ENCODE measurements at regions not wholly inside any gene's neighbourhood (a gene's known extent, or its start where the extent isn't known, plus 50 kb on each side); places are given as distances from the start of the nearest gene placed in this dataset.

DNA sequence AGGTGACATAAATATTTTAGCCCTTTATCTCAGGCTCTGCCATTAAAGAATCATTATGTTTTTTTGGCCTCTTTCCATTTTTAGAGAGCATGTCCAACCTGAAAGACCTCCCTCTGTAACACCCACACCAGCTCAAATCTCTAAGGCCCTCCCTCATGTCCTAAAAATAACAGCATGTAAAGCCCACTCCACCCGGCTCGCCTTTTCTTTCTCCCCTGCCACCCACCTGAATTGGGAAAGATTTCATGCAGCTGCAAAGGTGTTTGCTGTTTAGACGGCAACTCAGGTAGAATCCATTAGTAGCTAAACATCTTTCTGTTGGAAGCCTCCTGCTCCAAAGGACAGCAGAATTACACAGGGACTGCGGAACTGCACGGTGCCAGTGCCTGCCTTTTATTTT lies 79.9 kb downstream of the DMRTA2 start:
- ATAC-seq (no peak), FAIRE-seq (no peak), DNase-seq (ENCODE audit: low spot score) (no peak)
- H4K20me1 ChIP-seq (ENCODE audit: insufficient read depth, low read length) = no peaks in the 10 kb centered on the region
- intact Hi-C loops (cut with micrococcal nuclease; ENCODE audit: unreplicated experiment) (no loop called here), in situ Hi-C loops (cut with HindIII; ENCODE audit: extremely low pct_ligation_motif_present, low pct_unique_long_range_greater_than_20kb) (loop anchor here (10.0 to 25.0 kb wide), 3 partner anchors 1431 to 1781 kb away; no protein-coding TSS in a partner anchor)
- no peak overlapping the region for H2AFZ ChIP-seq (ENCODE audit: low read length)
- no peak overlapping the region for H3K9ac ChIP-seq (ENCODE audit: insufficient read depth, low read depth, low read length)
- no peaks in the 10 kb centered on the region for H3K9me3 ChIP-seq (ENCODE audit: low read length)
- CTCF ChIA-PET (ENCODE audit: low intra/inter-chr PET ratio, low total read pairs) = no interaction called here
- H3K79me2 ChIP-seq (ENCODE audit: insufficient read depth, low read length) = no peaks in the 10 kb centered on the region
- BruUV-seq (replicated peaks) = no TSS peak
- peaks cover 0 to 5% of the 10 kb centered on the region in 2 experiments; a peak in 1 of 5 replicates for H3K27me3 ChIP-seq (ENCODE audit: control insufficient read depth in 1 of 2, insufficient read depth in 2 of 2, low read length in 2 of 2)
- TF ChIP-seq ZNF256 (CRISPR knock-in tag; conservative IDR thresholded peaks at IDR 0.05) = no peak
- TF ChIP-seq, protein P1, sequence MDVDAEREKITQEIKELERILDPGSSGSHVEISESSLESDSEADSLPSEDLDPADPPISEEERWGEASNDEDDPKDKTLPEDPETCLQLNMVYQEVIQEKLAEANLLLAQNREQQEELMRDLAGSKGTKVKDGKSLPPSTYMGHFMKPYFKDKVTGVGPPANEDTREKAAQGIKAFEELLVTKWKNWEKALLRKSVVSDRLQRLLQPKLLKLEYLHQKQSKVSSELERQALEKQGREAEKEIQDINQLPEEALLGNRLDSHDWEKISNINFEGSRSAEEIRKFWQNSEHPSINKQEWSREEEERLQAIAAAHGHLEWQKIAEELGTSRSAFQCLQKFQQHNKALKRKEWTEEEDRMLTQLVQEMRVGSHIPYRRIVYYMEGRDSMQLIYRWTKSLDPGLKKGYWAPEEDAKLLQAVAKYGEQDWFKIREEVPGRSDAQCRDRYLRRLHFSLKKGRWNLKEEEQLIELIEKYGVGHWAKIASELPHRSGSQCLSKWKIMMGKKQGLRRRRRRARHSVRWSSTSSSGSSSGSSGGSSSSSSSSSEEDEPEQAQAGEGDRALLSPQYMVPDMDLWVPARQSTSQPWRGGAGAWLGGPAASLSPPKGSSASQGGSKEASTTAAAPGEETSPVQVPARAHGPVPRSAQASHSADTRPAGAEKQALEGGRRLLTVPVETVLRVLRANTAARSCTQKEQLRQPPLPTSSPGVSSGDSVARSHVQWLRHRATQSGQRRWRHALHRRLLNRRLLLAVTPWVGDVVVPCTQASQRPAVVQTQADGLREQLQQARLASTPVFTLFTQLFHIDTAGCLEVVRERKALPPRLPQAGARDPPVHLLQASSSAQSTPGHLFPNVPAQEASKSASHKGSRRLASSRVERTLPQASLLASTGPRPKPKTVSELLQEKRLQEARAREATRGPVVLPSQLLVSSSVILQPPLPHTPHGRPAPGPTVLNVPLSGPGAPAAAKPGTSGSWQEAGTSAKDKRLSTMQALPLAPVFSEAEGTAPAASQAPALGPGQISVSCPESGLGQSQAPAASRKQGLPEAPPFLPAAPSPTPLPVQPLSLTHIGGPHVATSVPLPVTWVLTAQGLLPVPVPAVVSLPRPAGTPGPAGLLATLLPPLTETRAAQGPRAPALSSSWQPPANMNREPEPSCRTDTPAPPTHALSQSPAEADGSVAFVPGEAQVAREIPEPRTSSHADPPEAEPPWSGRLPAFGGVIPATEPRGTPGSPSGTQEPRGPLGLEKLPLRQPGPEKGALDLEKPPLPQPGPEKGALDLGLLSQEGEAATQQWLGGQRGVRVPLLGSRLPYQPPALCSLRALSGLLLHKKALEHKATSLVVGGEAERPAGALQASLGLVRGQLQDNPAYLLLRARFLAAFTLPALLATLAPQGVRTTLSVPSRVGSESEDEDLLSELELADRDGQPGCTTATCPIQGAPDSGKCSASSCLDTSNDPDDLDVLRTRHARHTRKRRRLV (CRISPR knock-in tag; IDR thresholded peaks at IDR 0.05) = no peak
- TF ChIP-seq, protein P2, sequence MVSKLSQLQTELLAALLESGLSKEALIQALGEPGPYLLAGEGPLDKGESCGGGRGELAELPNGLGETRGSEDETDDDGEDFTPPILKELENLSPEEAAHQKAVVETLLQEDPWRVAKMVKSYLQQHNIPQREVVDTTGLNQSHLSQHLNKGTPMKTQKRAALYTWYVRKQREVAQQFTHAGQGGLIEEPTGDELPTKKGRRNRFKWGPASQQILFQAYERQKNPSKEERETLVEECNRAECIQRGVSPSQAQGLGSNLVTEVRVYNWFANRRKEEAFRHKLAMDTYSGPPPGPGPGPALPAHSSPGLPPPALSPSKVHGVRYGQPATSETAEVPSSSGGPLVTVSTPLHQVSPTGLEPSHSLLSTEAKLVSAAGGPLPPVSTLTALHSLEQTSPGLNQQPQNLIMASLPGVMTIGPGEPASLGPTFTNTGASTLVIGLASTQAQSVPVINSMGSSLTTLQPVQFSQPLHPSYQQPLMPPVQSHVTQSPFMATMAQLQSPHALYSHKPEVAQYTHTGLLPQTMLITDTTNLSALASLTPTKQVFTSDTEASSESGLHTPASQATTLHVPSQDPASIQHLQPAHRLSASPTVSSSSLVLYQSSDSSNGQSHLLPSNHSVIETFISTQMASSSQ (IDR thresholded peaks at IDR 0.05; ENCODE audit: low read depth) = no peak
- TF ChIP-seq, protein P2 (CRISPR knock-in tag; IDR thresholded peaks at IDR 0.05; ENCODE audit: borderline replicate concordance) = no peak
- WGBS (ENCODE audit: low lambda C conversion rate) = 9% methylated on average over 5 of the region's 5 CpGs
- no peak overlapping the region for H3K4me3 ChIP-seq (replicated peaks in 1 of 3; ENCODE audit: insufficient read depth in 1 of 3, low read depth in 2 of 3, low read length in 3 of 3)
- H3K4me2 ChIP-seq (ENCODE audit: low read depth, low read length) = no peak overlapping the region
- no peak overlapping the region for H3K27ac ChIP-seq (ENCODE audit: extremely low read length, insufficient read depth, low read length)
- no peaks in the 10 kb centered on the region for H3K36me3 ChIP-seq (replicated peaks in 1 of 2; ENCODE audit: control insufficient read depth in 1 of 2, insufficient read depth in 2 of 2, low read length in 2 of 2)
- POLR2A ChIA-PET = no interaction called here
- H3K4me1 ChIP-seq (ENCODE audit: insufficient read depth, low read length) = no peaks in the 10 kb centered on the region
